ENCODE measurements at regions not wholly inside any gene's neighbourhood (a gene's known extent, or its start where the extent isn't known, plus 50 kb on each side); places are given as distances from the start of the nearest gene placed in this dataset.

DNA sequence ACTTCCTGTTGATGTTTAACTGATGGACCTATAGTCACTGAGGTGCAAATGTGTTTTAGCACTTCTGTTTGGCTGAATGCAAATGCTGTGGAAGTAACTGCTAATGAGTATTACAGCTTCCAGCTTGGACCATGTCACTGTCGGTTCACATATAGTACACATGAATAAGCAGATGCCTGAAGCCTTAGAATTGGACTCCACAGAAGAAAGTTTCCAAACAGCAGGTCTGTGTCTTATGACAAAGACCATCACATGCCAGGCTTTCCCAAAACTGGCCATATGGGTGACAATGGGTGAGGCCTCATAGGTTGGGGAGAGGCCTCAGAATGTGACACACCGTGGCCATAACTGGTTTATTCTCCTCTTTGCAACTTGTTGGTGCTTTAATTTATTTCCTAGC is 241.8 kb downstream of the WNT5A start:
- no peak for DNase-seq (ENCODE audit: low read depth in 4 of 4, low spot score in 3 of 4)

DNA sequence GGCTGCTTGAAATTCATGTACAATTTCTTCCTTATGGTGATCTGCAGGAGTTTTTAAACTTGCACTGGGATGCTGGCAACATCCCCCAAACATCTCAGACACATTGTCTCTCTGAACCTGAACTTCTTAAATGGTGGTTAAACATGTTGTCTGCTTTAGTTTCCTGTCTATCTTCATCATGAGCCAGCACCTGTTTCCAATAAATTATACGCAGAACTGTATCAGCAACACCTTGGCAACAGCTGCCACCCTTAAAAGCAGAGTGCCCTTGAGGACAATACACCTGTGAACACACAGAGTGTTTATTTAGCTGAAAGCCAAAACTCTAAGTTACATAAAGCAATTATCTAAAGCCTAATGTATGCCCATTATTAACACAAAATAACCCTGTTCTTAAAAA is 242.9 kb downstream of the WNT5A start:
- no peak for DNase-seq (ENCODE audit: low read depth in 4 of 4, low spot score in 3 of 4)

DNA sequence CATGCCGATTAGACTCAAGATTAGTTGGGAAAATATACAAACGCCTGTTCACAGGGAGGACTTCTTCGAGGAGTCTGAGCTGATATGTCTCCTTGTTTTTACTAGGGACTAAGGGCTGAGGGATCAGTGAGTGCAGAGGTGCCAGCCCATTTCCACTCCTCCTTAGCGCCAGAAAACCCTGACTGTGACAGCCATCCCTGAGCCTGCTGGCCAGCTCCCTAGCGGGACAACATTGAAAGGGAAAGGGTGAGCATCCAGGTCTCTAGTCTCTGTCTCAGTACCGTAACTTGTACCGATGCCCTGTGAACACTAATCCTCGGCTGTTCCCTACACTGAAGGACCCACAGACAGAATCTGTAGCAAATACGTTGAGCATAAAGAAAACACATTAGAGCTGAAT is 243.4 kb downstream of the WNT5A start:
- DNase-seq (ENCODE audit: low read depth in 4 of 4, low spot score in 3 of 4) = no peak

DNA sequence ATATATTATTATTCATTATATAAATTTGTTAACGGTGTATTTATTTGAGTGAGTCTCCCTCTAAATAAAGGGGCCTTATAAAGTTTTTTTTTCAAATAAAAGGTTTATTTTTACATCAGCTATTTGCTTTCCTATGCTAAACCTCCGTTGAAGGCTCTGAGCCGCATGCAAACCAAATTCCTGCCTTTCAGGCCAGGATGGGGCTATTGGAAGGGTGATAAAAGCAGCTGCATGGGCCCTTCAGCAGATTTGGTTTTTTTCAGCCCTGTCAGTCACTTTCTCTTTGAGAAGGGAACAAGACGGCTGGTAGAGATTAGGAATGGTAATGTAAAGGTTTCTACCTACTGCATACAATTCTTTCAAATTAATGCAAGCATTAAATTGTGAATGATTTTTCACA is 244.2 kb downstream of the WNT5A start:
- DNase-seq (ENCODE audit: low read depth in 4 of 4, low spot score in 3 of 4) = no peak

DNA sequence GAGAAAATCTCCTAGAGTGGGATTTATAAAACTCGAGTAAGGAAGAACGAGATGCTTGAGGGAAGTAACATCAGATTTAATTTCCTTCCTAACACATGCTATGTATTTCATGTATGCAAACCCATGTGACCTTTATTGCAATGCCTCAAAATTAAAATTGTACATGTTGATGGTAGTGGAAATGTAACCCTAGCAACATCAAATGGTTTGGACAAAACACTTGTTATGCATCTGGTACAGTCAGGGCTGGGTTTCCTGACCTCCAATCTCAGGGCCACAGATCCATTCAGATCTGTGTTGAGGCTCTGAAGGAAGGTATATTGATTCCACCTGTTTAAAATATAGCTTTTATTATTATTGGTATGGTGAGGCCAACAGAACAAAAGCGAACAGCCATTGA is 246.0 kb downstream of the WNT5A start:
- no peak for DNase-seq (ENCODE audit: low read depth in 4 of 4, low spot score in 3 of 4)

DNA sequence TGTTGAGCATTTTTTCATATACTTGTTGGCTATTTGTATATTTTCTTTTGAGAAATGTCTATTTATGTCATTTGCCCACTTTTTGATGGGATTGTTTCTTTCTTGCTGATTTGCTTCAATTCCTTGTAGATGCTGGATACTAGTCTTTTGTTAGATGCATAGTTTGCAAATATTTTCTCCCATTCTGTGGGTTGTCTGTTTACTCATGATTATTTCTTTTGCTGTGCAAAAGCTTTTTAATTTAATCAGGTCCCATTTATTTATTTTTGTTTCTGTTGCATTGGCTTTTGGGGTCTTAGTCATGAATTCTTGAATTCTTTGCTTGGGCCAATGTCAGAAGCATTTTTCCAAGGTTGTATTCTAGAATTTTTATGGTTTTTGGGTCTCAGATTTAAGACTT is 251.7 kb downstream of the WNT5A start:
- no peak for DNase-seq (ENCODE audit: low read depth in 4 of 4, low spot score in 3 of 4)

DNA sequence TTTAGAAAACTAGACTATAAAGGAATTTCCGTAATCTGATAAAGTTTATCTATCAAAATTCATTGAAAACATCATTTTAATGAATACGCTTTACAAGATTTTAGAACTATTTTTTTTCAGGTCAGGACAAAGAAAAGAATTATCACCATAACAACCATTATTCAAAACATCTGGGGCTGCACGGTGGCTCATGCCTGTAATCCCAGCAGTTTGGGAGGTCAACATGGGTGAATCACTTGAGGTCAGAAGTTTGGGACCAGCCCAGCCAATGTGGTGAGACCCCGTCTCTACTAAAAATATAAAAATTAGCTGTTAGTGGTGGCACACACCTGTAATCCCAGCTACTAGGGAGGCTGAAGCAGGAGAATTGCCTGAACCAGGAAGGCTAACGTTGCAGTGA is 260.4 kb downstream of the WNT5A start:
- DNase-seq (ENCODE audit: low read depth in 4 of 4, low spot score in 3 of 4) = no peak

DNA sequence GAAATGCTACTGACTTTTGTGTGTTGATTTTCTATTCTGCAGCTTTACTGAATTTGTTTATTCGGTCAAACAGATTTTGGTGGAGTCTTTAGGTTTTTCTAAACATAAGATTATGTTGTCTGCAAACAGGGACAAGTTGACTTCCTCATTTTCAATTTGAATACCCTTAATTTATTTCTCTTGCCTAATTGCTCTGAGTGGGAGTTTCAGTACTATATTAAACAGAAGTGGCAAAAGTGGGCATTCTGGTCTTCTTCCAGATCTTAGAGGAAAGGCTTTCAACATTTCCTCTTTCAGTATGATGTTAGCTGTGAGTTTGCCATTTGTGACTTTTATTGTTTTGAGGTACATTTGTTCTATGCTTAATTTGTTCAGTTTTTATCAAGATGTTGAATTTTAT is 268.5 kb downstream of the WNT5A start:
- DNase-seq (ENCODE audit: low read depth in 4 of 4, low spot score in 3 of 4) = no peak

DNA sequence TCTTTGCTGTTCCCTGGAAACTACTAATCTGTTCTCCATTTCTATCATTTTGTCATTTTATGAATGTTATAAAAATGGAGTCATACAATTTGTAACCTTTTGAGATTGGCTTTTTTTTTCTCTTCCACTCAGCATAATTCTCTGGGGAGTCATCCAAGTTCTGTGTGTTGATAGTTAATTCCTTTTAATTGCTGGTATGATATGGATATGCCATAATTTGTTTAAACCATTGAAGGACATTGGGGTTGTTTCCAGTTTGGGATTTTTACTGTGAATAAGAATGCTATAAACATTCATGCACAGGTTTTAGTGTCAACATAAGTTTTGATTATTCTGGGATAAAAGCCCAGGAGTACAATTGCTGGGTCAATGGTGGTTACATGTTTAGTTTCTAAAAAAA is 279.4 kb downstream of the WNT5A start:
- DNase-seq (ENCODE audit: low read depth in 4 of 4, low spot score in 3 of 4) = no peak

DNA sequence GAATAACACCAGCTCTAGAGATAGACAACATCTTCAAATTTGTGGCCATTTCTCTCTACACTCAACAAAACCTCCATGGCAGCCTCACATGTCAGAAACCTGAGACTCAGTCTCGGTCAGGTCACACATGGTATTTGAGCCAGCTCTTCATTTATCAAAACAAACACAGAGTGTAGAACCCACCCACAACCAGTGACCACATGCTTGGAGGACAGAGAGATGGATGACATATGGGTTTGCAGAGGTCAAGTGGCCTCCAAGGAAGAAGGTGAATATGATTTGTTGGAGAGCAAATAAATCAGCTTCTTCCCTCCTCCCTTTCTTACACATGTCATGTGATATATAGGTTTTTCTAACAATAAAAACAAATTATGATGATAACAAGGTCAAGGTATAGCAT is 278.1 kb upstream of the LRTM1 start:
- no peak for DNase-seq (ENCODE audit: low read depth in 4 of 4, low spot score in 3 of 4)

DNA sequence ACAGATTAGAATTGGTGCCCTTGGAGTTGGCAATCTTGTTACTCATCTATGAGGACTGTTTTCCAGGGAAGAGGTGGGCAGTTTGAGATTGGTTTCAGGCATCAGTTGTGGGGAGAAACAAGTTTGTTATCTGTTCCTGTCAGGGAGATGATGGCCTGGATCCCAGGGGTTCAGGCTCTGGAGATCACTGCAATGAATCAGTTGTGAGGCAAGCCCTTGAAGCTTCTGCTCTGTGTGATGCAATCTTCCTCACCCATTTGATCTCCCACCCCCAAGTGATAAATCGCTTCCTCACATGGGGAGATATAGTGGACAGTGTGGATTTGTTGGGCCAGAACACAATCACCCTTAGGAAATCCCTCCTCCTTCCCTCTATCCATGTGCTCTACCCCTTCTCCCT is 276.6 kb upstream of the LRTM1 start:
- no peak for DNase-seq (ENCODE audit: low read depth in 4 of 4, low spot score in 3 of 4)

DNA sequence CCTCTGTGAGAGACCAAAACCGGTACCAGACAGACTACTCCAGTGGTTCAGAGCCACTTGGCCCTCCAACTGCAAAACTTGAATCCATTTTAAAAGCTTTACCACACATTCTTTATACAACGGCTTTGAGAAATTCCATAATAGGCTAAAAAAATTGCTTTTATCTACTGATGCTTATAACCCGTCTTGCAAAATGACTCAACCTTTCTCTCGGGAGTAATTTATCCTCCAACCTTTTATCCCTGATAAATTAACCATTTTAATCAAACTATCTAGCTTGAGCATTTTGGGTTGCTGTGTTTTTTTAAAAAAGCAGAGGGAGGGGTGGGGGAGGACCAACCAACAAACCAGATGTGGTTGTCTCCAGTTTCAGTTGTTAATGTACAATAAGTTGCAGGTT is 275.7 kb upstream of the LRTM1 start:
- DNase-seq (ENCODE audit: low read depth in 4 of 4, low spot score in 3 of 4) = no peak

DNA sequence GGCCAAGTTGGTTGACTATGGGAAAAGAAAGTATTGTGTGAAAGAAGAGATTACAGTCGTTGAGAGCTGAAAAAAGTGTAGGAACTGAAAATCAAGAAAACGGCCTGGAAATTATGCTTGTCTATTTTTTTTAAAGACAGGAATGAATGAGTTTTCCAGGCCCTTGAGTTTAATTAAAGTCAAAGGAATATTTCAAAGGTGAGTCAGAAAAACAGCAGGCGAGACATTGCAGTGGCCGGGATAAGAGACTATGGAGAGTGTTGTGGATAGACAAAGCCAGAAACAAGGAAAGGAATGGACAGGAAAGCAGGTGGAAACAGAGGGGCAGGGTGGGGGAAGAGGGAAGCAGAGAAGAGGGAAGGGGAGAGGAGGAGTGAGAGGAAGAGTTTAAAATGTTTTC is 275.1 kb upstream of the LRTM1 start:
- DNase-seq (ENCODE audit: low read depth in 4 of 4, low spot score in 3 of 4) = no peak

DNA sequence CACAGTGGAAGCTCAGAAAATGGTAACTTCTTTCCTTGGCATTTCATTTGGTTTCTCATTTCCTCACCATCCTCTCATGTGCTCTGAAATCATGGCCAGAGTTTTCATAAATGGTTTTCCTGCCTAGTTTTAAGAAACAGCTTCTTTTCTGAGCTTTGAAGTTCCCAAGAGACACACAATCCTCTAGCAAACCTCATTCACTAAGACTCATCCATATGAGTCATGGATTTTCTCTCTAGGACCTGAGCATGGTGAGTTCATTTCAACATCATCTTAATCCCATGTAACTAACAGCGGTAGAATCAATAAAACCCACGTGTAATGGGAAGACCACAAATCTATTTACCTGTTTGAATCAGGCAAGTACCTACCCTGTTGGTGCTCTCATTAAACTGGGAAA is 274.5 kb upstream of the LRTM1 start:
- DNase-seq (ENCODE audit: low read depth in 4 of 4, low spot score in 3 of 4) = no peak

DNA sequence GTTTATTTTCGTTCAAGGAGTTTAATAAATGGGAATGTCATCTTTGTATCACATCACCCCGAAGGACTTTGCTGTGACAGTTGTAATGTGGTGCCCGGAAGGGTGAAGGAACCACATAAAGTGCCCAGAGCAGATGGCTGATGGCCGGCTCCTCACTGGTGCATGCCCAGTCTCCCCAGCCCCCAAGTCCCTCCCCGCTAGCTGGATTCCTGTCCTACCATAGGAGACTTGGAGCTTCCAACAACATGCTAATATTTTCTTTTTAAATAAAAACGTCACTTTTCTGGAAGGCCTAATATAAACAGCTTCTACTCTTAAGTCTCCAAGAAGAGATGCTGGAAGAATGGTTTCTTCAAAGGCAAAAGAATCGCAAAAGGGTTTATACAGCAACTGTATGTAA is 273.9 kb upstream of the LRTM1 start:
- DNase-seq (ENCODE audit: low read depth in 4 of 4, low spot score in 3 of 4) = no peak

DNA sequence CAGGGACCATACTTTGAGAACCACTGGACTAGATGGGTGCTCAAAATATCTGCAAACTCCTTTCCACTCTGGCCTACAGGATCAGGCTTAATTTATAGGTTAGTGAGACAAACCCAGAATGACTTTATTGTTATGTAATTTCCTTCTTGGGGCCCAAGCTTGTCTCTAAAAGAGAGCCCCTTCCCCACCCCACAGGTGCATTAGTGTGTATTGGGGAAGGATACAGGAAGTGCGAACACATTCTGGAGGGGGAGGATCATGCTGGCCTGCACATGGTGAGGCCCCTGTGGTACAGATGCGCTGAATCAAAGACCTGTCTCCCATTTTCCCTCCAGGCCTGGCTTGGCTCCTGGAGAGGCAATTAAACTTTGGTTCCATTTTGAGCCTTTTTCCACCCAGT is 273.0 kb upstream of the LRTM1 start:
- DNase-seq (ENCODE audit: low read depth in 4 of 4, low spot score in 3 of 4) = no peak

DNA sequence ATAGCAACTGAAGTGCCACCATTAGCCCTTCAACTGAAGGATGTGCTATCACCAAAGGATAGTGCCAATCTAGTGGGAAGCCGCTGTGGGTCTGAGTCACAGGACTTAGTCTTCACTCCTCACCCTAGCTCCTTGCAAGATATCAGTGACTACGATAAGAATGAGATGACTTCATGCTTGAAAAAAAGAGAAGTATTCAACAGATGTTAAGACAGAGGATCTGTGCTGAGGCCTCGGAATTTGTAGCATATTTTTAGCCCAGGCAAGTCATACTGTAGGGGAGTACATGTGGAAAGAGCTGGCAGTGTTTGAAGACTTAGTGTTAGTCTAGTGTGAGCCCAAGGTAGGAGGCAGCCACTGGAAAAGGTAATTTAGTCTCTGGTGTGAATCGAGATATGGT is 270.7 kb upstream of the LRTM1 start:
- no peak for DNase-seq (ENCODE audit: low read depth in 4 of 4, low spot score in 3 of 4)

DNA sequence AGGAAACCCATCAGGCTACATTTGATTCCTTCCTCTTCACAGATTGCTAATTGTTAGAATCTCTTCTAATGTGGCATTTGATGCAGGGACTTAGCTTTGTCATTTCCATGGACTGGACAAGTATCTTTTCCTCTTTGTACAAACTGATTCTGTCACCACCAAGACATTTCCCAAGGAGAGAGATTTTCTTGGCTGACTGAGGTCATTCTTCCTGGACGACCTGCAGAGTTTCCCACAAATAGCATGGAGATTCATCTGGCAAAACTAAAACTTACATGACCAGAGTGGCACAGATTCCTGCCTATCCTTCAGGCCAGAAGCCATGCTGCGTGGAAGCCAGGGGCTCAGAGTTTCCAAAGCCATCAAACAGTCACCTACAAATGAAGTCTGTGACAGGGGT is 269.2 kb upstream of the LRTM1 start:
- DNase-seq (ENCODE audit: low read depth in 4 of 4, low spot score in 3 of 4) = no peak

DNA sequence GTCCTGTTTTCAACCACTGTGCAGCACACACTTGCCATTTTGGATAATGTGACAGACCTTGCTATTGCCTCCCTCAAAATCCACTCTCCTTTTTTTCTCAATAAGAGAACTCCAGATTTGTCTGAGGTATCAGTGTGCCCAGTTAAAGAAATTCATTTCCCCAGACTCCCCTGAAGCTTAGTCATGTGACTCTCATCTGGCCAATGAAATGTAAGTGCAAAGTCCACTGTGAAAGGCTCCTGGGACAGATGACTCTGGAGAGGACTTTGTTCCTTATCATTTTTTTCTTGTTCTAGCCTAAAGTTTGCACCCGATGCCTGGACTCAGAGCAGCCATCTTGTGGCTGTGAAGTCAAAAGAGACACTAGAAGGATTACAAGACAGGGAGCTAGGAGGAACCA is 268.6 kb upstream of the LRTM1 start:
- DNase-seq (ENCODE audit: low read depth in 4 of 4, low spot score in 3 of 4) = no peak

DNA sequence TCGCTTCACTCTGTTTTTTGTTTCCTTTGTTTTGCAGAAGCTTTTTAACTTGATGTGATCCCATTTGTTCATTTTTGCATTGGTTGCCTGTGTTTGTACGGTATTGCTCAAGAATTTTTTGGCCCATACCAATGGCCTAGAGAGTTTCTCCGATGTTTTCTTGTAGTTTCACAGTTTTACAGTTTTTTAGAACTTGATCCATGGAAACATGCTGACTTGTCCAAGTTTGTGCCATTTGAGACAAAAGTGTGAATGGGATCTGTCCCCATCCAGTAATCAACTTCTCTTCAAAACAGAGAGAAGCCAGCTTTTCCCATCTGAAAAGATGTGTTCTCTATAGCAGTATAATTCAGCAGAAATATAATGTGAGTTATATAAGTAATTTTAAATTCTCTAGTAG is 266.5 kb upstream of the LRTM1 start:
- DNase-seq (ENCODE audit: low read depth in 4 of 4, low spot score in 3 of 4) = no peak

DNA sequence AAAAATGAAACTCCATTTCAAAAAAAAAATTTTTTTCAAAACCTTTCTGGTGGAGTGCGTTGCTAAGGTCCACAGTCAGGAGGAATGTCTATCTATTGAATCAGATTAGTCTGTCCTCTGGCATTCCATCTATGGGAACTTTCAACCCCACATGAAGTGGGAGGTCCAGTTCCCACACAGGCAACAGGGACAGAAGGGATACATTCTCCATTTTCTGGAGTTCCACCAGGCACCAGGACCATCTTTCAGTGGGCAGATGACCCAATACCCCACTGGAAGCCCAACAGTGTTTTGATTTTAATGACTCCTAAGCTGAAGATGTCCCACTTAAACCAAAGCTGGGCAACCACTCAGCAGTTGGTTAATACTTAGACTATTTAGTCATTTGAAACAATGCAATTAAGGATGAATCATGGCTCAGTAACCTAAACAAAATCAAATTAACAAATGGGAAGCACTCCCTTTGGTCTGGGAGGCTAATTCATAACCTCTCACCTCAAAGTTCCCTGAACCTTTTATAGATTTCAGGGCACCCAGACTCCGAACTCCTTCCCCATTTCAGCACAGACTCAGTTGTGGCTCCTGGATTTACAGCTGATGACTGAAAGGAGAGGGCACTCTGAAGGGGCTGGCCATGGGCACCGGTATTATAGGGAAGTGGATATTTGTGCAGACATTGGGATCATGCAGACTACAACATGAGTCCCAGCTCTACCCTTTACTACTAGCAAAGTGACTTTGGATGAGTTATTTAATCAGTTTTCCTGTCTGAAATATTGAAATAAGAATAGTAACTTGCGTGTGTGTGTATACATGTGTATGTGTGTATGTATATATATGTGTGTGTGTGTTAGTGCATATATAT is 264.3 kb upstream of the LRTM1 start:
- DNase-seq (ENCODE audit: low read depth in 4 of 4, low spot score in 3 of 4) = no peak

DNA sequence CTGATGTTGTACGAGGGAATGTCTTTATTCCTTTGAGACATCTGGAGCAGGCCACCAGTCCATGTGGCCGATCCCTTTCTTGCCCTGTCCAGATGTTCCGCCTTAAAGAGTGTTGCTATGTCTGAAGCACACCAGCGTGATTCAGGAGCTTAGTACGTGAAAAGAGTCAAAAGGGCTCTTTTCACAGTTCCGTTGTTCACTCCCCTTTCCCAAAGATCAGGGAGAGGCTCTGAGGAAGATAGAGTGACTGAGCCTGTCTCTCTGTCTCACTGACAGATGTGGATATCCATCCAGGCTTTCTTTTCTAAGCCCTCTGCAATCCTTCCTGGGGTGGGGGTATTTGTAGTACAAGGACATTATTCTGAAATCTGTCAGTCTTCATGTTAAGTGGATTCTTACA is 262.5 kb upstream of the LRTM1 start:
- no peak for DNase-seq (ENCODE audit: low read depth in 4 of 4, low spot score in 3 of 4)

DNA sequence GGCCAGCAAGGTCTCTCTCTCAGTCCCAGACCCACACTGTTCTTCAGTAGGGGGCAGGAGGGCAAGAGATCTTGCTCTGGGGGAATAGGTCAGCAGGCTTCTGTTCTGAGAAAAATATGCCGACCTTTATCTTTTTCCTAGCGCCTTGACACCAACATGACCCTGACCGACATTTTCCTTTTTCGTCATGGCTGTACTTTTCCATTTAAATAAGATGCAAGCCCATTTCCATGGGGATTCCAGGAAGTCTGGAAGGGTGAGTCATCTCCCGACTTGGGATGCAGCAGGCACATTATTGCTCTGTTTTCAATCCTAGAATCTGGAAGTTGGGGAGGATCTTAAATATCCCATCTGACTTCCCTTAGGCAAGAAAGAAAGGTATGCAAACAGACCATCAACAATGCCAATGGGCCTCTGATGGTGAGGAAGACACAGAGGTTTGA is 261.5 kb upstream of the LRTM1 start:
- DNase-seq (ENCODE audit: low read depth in 4 of 4, low spot score in 3 of 4) = no peak
